ENCODE measurements at regions not wholly inside any gene's neighbourhood (a gene's known extent, or its start where the extent isn't known, plus 50 kb on each side); places are given as distances from the start of the nearest gene placed in this dataset.

DNA sequence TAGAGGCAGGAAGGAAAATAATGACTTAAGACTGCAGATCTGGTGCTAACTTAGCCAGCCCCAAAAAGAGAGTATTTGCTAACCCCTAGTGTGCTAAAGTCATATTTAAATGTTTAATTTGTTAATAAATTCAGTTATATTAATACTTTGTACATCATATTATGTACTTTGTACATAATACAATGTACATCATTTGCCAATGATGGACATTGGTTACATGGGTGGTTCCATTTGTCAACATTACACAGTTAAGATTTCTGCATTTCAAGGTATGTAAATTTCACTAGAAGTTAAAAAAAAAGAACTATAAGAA, 63.9 kb upstream of the PIM1 start:
- TF ChIP-seq, protein P1, sequence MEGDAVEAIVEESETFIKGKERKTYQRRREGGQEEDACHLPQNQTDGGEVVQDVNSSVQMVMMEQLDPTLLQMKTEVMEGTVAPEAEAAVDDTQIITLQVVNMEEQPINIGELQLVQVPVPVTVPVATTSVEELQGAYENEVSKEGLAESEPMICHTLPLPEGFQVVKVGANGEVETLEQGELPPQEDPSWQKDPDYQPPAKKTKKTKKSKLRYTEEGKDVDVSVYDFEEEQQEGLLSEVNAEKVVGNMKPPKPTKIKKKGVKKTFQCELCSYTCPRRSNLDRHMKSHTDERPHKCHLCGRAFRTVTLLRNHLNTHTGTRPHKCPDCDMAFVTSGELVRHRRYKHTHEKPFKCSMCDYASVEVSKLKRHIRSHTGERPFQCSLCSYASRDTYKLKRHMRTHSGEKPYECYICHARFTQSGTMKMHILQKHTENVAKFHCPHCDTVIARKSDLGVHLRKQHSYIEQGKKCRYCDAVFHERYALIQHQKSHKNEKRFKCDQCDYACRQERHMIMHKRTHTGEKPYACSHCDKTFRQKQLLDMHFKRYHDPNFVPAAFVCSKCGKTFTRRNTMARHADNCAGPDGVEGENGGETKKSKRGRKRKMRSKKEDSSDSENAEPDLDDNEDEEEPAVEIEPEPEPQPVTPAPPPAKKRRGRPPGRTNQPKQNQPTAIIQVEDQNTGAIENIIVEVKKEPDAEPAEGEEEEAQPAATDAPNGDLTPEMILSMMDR (tag by site-specific recombination; IDR thresholded peaks at IDR 0.05) = no peak
- no peak for TF ChIP-seq ZNF777 (tag by site-specific recombination; IDR thresholded peaks at IDR 0.05; ENCODE audit: borderline replicate concordance)
